ENCODE measurements at regions not wholly inside any gene's neighbourhood (a gene's known extent, or its start where the extent isn't known, plus 50 kb on each side); places are given as distances from the start of the nearest gene placed in this dataset.
"Not testable (repeated sequence)": the region's sequence is repeated elsewhere in the genome, so short reads cannot be mapped to it uniquely, and the experiment has no call there.

- DNase-seq = no peak
- no peak overlapping the region for H3K4me3 ChIP-seq
These were observed 146.4 kb upstream of the DIAPH2 start for GRCh38 chrX:96538104-96538725.

GRCh38 chrX:96540111-96540631, 144.5 kb upstream of the DIAPH2 start:
- Histone ChIP-seq H3K27ac (no peak overlapping the region), H3K9me3 (replicated peaks) (no peaks in the 10 kb centered on the region), H3K36me3 (no peaks in the 10 kb centered on the region), H3K4me3 (no peak overlapping the region), H3K27me3 (no peaks in the 10 kb centered on the region), H3K4me1 (no peaks in the 10 kb centered on the region)
- DNase-seq = no peak

More at GRCh38 chrX:96538104-96538725, 146.4 kb upstream of the DIAPH2 start:
- Histone ChIP-seq H3K27me3 (no peaks in the 10 kb centered on the region), H3K9me3 (replicated peaks) (no peaks in the 10 kb centered on the region), H3K36me3 (no peaks in the 10 kb centered on the region), H3K4me1 (no peaks in the 10 kb centered on the region), H3K27ac (no peak overlapping the region)

- H3K4me3 ChIP-seq; H3K36me3 ChIP-seq; H3K27ac ChIP-seq; H3K27me3 ChIP-seq; DNase-seq; H3K9me3 ChIP-seq (replicated peaks); H3K4me1 ChIP-seq: not testable (repeated sequence)
These were observed 138.4 kb upstream of the DIAPH2 start for GRCh38 chrX:96546281-96546680.

GRCh38 chrX:96551322-96551872, 133.2 kb upstream of the DIAPH2 start:
- Histone ChIP-seq H3K27me3 (no peaks in the 10 kb centered on the region), H3K36me3 (no peaks in the 10 kb centered on the region), H3K9me3 (replicated peaks) (no peaks in the 10 kb centered on the region), H3K4me3 (no peak overlapping the region), H3K27ac (no peak overlapping the region), H3K4me1 (no peaks in the 10 kb centered on the region)
- no peak for DNase-seq

- H3K36me3 ChIP-seq = no peaks in the 10 kb centered on the region
- DNase-seq = no peak
- H3K27ac ChIP-seq = no peak overlapping the region
- no peaks in the 10 kb centered on the region for H3K27me3 ChIP-seq
- H3K4me1 ChIP-seq = no peaks in the 10 kb centered on the region
- no peaks in the 10 kb centered on the region for H3K9me3 ChIP-seq (replicated peaks)
- no peak overlapping the region for H3K4me3 ChIP-seq
These were observed 127.8 kb upstream of the DIAPH2 start for GRCh38 chrX:96556886-96557285.

GRCh38 chrX:96561129-96561528, 123.5 kb upstream of the DIAPH2 start:
- DNase-seq; H3K4me1 ChIP-seq; H3K27ac ChIP-seq; H3K36me3 ChIP-seq; H3K4me3 ChIP-seq; H3K9me3 ChIP-seq (replicated peaks); H3K27me3 ChIP-seq: not testable (repeated sequence)

- H3K9me3 ChIP-seq (replicated peaks) = no peaks in the 10 kb centered on the region
- DNase-seq = no peak
These were observed 121.0 kb upstream of the DIAPH2 start for GRCh38 chrX:96563646-96564045.

GRCh38 chrX:96564595-96564994, 120.0 kb upstream of the DIAPH2 start:
- Histone ChIP-seq H3K9me3 (replicated peaks) (no peaks in the 10 kb centered on the region), H3K27me3 (no peaks in the 10 kb centered on the region), H3K4me1 (no peaks in the 10 kb centered on the region), H3K4me3 (no peak overlapping the region), H3K27ac (no peak overlapping the region), H3K36me3 (no peaks in the 10 kb centered on the region)
- no peak for DNase-seq

More at GRCh38 chrX:96563646-96564045, 121.0 kb upstream of the DIAPH2 start:
- Histone ChIP-seq H3K27me3 (no peaks in the 10 kb centered on the region), H3K4me3 (no peak overlapping the region), H3K36me3 (no peaks in the 10 kb centered on the region), H3K27ac (no peak overlapping the region), H3K4me1 (no peaks in the 10 kb centered on the region)

GRCh38 chrX:96566878-96567277, 117.8 kb upstream of the DIAPH2 start:
- Histone ChIP-seq H3K27me3 (no peaks in the 10 kb centered on the region), H3K4me3 (no peak overlapping the region), H3K36me3 (no peaks in the 10 kb centered on the region), H3K4me1 (no peaks in the 10 kb centered on the region), H3K27ac (no peak overlapping the region), H3K9me3 (replicated peaks) (no peaks in the 10 kb centered on the region)
- DNase-seq = no peak

GRCh38 chrX:96568071-96568470, 116.6 kb upstream of the DIAPH2 start:
- Histone ChIP-seq H3K36me3 (no peaks in the 10 kb centered on the region), H3K4me1 (no peaks in the 10 kb centered on the region), H3K9me3 (replicated peaks) (no peaks in the 10 kb centered on the region), H3K4me3 (no peak overlapping the region), H3K27me3 (no peaks in the 10 kb centered on the region), H3K27ac (no peak overlapping the region)
- no peak for DNase-seq

GRCh38 chrX:96569034-96569433, 115.6 kb upstream of the DIAPH2 start:
- Histone ChIP-seq H3K27me3 (no peaks in the 10 kb centered on the region), H3K36me3 (no peaks in the 10 kb centered on the region), H3K27ac (no peak overlapping the region), H3K9me3 (replicated peaks) (no peaks in the 10 kb centered on the region), H3K4me3 (no peak overlapping the region), H3K4me1 (no peaks in the 10 kb centered on the region)
- no peak for DNase-seq

GRCh38 chrX:96575011-96575410, 109.6 kb upstream of the DIAPH2 start:
- Histone ChIP-seq H3K36me3 (no peaks in the 10 kb centered on the region), H3K4me3 (no peak overlapping the region), H3K27me3 (no peaks in the 10 kb centered on the region), H3K4me1 (no peaks in the 10 kb centered on the region), H3K27ac (no peak overlapping the region), H3K9me3 (replicated peaks) (no peaks in the 10 kb centered on the region)
- DNase-seq = no peak

- no peak for DNase-seq
- H3K27me3 ChIP-seq = no peaks in the 10 kb centered on the region
- H3K4me3 ChIP-seq = no peak overlapping the region
These were observed 108.3 kb upstream of the DIAPH2 start for GRCh38 chrX:96576368-96576767.

GRCh38 chrX:96578781-96579180, 105.9 kb upstream of the DIAPH2 start:
- Histone ChIP-seq H3K36me3 (no peaks in the 10 kb centered on the region), H3K27me3 (no peaks in the 10 kb centered on the region), H3K4me3 (no peak overlapping the region), H3K27ac (no peak overlapping the region), H3K4me1 (no peaks in the 10 kb centered on the region), H3K9me3 (replicated peaks) (no peaks in the 10 kb centered on the region)
- DNase-seq = no peak

More at GRCh38 chrX:96576368-96576767, 108.3 kb upstream of the DIAPH2 start:
- Histone ChIP-seq H3K4me1 (no peaks in the 10 kb centered on the region), H3K27ac (no peak overlapping the region), H3K9me3 (replicated peaks) (no peaks in the 10 kb centered on the region), H3K36me3 (no peaks in the 10 kb centered on the region)

- H3K9me3 ChIP-seq (replicated peaks) = no peaks in the 10 kb centered on the region
- H3K36me3 ChIP-seq = no peaks in the 10 kb centered on the region
- no peaks in the 10 kb centered on the region for H3K27me3 ChIP-seq
- H3K27ac ChIP-seq = no peak overlapping the region
- H3K4me3 ChIP-seq = no peak overlapping the region
- H3K4me1 ChIP-seq = no peaks in the 10 kb centered on the region
- no peak for DNase-seq
These were observed 105.4 kb upstream of the DIAPH2 start for GRCh38 chrX:96579252-96579651.

GRCh38 chrX:96590403-96590802, 94.2 kb upstream of the DIAPH2 start:
- Histone ChIP-seq H3K4me1 (no peaks in the 10 kb centered on the region), H3K27me3 (no peaks in the 10 kb centered on the region), H3K27ac (no peak overlapping the region), H3K36me3 (no peaks in the 10 kb centered on the region), H3K4me3 (no peak overlapping the region), H3K9me3 (replicated peaks) (no peaks in the 10 kb centered on the region)
- DNase-seq = no peak
